Sigmoid colon (tissue), 6 donors: ENCODE measurements at regions not wholly inside any gene's neighbourhood (a gene's known extent, or its start where the extent isn't known, plus 50 kb on each side); places are given as distances from the start of the nearest gene placed in this dataset.

Experiments
- DNase-seq: peaks from one replicate; pipeline ENCODE4 v3.0.0-alpha.2; 2019
- H3K27ac ChIP-seq, 4 donors: fragments of 200-600 bp; sonication (generic); one replicate each; pipeline ENCODE4 v1.5.1; 2016 to 2019; ENCODE audit warnings: mild to moderate bottlenecking in 1 of 4
- H3K27me3 ChIP-seq, 3 donors: fragments of 200-600 bp; sonication (generic); one replicate each; pipeline ENCODE4 v1.5.1; 2019; ENCODE audit warnings: mild to moderate bottlenecking in 1 of 3
- H3K36me3 ChIP-seq, 4 donors: fragments of 200-600 bp; sonication (generic); one replicate each; pipeline ENCODE4 v1.5.1; 2016 to 2019
- H3K4me1 ChIP-seq, 4 donors: fragments of 200-600 bp; sonication (generic); one replicate each; pipeline ENCODE4 v1.5.1; 2017 to 2019
- H3K4me3 ChIP-seq, 4 donors: fragments of 200-600 bp; sonication (generic); one replicate each; pipeline ENCODE4 v1.5.1; 2017 to 2019; ENCODE audit warnings: mild to moderate bottlenecking in 2 of 4, moderate library complexity in 1 of 4
- H3K9me3 ChIP-seq, 4 donors: fragments of 200-600 bp in 3 of 4; sonication (generic) in 3 of 4; one replicate each; pipeline versions ENCODE4 v1.5.1 to v1.6.1; 2013 to 2019
- CTCF ChIP-seq, 4 experiments: fragments of 450-650 bp in 3 of 4; fragments of 200-600 bp in 1 of 4; IDR thresholded peaks; one replicate each; pipeline ENCODE4 v1.5.1; 2016 to 2019; ENCODE audit warnings: antibody characterized with exemption in 4 of 4, mild to moderate bottlenecking in 3 of 4, moderate library complexity in 2 of 4
- EP300 ChIP-seq, 4 donors: sonication (generic); formaldehyde crosslinking; IDR thresholded peaks; one replicate each; pipeline ENCODE4 v1.6.1; 2017; ENCODE audit warnings: antibody characterized with exemption in 4 of 4
- POLR2A ChIP-seq, 2 donors: fragments of 450-650 bp; IDR thresholded peaks; one replicate each; pipeline ENCODE4 v1.6.1; 2016; ENCODE audit warnings: antibody characterized with exemption in 2 of 2, mild to moderate bottlenecking in 2 of 2, moderate library complexity in 2 of 2
- POLR2AphosphoS5 ChIP-seq, 4 donors: sonication (generic); formaldehyde crosslinking; IDR thresholded peaks; one replicate each; pipeline ENCODE4 v1.6.1; 2017; ENCODE audit warnings: antibody characterized with exemption in 4 of 4
- WGBS, 2 donors: extraction: QIAGEN DNeasy Blood & Tissue Kit; methylation state at CpG; one replicate each; pipeline ENCODE4 v1.1.7; 2013; 5-methylcytosine and 5-hydroxymethylcytosine counted together
- intact Hi-C: fragments of 100-400 bp; cut with DNase I; formaldehyde crosslinking; loops from one replicate; pipeline ENCODE4 v1.15.1; 2023
- donor health status: healthy with polysubstance abuse.
- donor health status: healthy.

GRCh38 chr3:150068440-150069153 is 97.9 kb upstream of the PFN2 start:
- Histone ChIP-seq H3K4me1 (peaks cover 0 to 14% (median 11%) of the 10 kb centered on the region in 4 donors), H3K4me3 (no peak overlapping the region), H3K27ac (no peak overlapping the region), H3K27me3 (no peaks in the 10 kb centered on the region), H3K36me3 (no peaks in the 10 kb centered on the region), H3K9me3 (no peaks in the 10 kb centered on the region)
- 80 to 85% methylated on average over 7 of the region's 7 CpGs for WGBS, 2 donors
- DNase-seq: no peak
- intact Hi-C loops: no loop called here
- no peak for TF ChIP-seq POLR2AphosphoS5 (IDR thresholded peaks at IDR 0.05)
- no peak for TF ChIP-seq POLR2A (IDR thresholded peaks at IDR 0.05)
- no peak for TF ChIP-seq CTCF (IDR thresholded peaks at IDR 0.05)
- no peak for TF ChIP-seq EP300 (IDR thresholded peaks at IDR 0.05)

GRCh38 chr3:150067561-150067960 is 96.9 kb upstream of the PFN2 start:
- H3K4me3 ChIP-seq: no peak overlapping the region
- TF ChIP-seq EP300 (IDR thresholded peaks at IDR 0.05) (no peak), POLR2AphosphoS5 (IDR thresholded peaks at IDR 0.05) (no peak), POLR2A (IDR thresholded peaks at IDR 0.05) (no peak), CTCF (IDR thresholded peaks at IDR 0.05) (no peak)
- H3K27ac ChIP-seq: no peak overlapping the region
- peaks cover 0 to 16% (median 11%) of the 10 kb centered on the region in 4 donors for H3K4me1 ChIP-seq
- 85 to 86% methylated on average over 3 of the region's 3 CpGs for WGBS, 2 donors
- H3K36me3 ChIP-seq: no peaks in the 10 kb centered on the region
- H3K27me3 ChIP-seq: no peaks in the 10 kb centered on the region
- no peaks in the 10 kb centered on the region for H3K9me3 ChIP-seq
- no peak for DNase-seq
- intact Hi-C loops: no loop called here

GRCh38 chr3:150064971-150065370 is 94.3 kb upstream of the PFN2 start:
- Histone ChIP-seq H3K27me3 (no peaks in the 10 kb centered on the region), H3K4me1 (peaks cover 0 to 18% (median 9%) of the 10 kb centered on the region in 4 donors), H3K4me3 (no peak overlapping the region), H3K36me3 (no peaks in the 10 kb centered on the region), H3K27ac (no peak overlapping the region), H3K9me3 (no peaks in the 10 kb centered on the region)
- no peak for DNase-seq
- TF ChIP-seq POLR2A (IDR thresholded peaks at IDR 0.05): no peak
- TF ChIP-seq CTCF (IDR thresholded peaks at IDR 0.05): no peak
- TF ChIP-seq EP300 (IDR thresholded peaks at IDR 0.05): no peak
- TF ChIP-seq POLR2AphosphoS5 (IDR thresholded peaks at IDR 0.05): no peak
- intact Hi-C loops: no loop called here
- 94 to 97% methylated on average over 2 of the region's 2 CpGs for WGBS, 2 donors

DNA sequence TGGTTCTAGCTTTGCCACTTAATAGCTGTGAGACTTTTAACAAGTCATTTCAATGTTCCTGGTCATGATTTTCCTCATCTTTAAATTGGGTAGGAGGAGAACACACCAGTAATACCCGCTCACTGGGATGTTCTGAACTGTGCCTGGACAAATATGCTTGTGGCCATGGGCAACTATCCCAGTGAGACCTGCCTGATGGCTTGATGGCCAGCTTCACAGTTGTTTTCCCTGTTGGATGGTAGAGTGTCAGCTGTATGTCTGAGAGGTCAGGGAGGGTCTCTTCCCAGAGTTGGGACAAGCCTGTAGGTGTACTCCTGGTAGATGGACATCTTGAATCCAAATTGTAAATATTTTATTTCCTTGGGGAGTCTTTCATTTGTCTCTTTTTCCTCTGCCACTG is 92.5 kb upstream of the PFN2 start:
- H3K4me3 ChIP-seq: no peak overlapping the region

More for the DNA sequence above, 92.5 kb upstream of the PFN2 start:
- no peak for DNase-seq
- Histone ChIP-seq H3K4me1 (peaks cover 0 to 18% (median 9%) of the 10 kb centered on the region in 4 donors), H3K9me3 (no peaks in the 10 kb centered on the region), H3K27me3 (no peaks in the 10 kb centered on the region), H3K36me3 (no peaks in the 10 kb centered on the region), H3K27ac (peak overlapping the region in 2 of 4 donors; percentile 69)
- intact Hi-C loops: no loop called here
- TF ChIP-seq CTCF (IDR thresholded peaks at IDR 0.05) (no peak), EP300 (IDR thresholded peaks at IDR 0.05) (no peak), POLR2AphosphoS5 (IDR thresholded peaks at IDR 0.05) (no peak), POLR2A (IDR thresholded peaks at IDR 0.05) (no peak)
- WGBS, 2 donors: 97 to 99% methylated on average over 1 of the region's 1 CpG
